GM19025 (cell line): ENCODE measurements at regions not wholly inside any gene's neighbourhood (a gene's known extent, or its start where the extent isn't known, plus 50 kb on each side); places are given as distances from the start of the nearest gene placed in this dataset.
A peak's percentile ranks its signal among the peaks of the same experiment; 100 is the strongest.

ENCODE experiments used
- ATAC-seq: cut with Tn5 transposase; IDR thresholded peaks from one replicate; pipeline ENCODE4 v1.9.1; 2021; ENCODE audit warnings: mild to moderate bottlenecking, low read depth, moderate library complexity; ENCODE audit not compliant: unreplicated experiment

GRCh38 chr2:71277536-71278103 lies 50.7 kb upstream of the PAIP2B start:
- ATAC-seq = no peak

DNA sequence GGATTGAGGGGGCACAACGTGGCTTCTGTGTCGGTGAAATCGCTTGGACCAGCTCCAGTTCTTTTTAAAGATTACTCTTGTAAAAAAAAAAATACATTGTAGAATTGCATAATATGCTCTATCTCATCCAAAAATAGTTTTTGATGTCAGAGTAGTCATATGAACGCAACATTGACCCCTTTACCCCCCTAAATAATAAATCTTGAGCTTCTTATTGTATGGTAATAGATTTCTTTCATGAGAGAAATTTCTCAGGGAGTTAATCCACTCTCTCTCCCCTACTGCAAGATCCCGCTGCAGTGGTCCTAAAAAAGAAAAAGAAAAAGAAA lies 50.2 kb upstream of the PAIP2B start:
- ATAC-seq = no peak

DNA sequence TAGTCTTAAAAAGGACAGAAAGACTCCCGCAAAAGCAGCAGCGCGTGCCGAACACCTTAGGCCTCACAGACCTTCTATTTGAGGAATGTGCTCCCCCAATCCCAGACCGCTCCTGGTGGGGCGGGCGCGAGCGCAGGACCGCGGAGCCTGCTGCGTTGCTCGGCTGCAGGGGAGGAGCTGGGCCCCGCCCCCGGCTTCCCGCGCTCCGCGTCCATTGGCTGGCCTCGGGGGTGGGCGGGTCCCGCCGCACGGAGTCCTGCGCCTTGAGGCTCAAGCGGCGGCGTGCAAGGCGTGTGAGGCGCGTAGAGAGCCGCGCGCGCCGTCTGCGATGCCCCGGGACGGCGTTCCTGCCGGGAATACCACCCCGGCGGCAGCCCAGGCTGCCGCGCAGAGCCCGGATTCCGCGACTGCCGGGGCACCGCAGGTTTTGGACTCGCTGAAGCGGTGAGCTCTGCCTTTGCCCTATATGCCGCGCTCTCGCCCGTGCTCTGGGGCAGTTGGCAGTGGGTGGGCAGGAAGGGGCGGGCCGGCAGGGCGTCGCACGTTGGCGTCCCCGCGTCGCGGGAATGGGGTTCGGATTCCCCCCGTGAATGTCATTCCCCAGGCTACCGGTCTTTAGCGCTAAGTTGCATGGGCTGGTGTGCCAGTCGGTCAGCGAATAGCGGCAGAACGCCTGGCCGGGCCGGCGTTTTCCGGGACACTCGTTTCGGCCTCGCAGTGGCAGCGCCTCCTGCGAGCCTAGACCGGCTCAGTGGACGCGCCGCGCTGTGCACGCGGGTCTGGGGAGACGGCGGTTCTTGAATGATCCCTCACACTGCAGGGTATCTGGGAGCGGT lies 49.6 kb upstream of the PAIP2B start:
- peak; percentile 99 for ATAC-seq
